ENCODE measurements at regions not wholly inside any gene's neighbourhood (a gene's known extent, or its start where the extent isn't known, plus 50 kb on each side); places are given as distances from the start of the nearest gene placed in this dataset.

GRCh38 chr12:127555071-127555470, 711.9 kb upstream of the TMEM132C start (continued):
- TF ChIP-seq CHD7 (IDR thresholded peaks at IDR 0.05; ENCODE audit: insufficient replicate concordance, low read length) (no peak), SP2 (IDR thresholded peaks at IDR 0.05; ENCODE audit: low read length) (no peak), SIX5 (IDR thresholded peaks at IDR 0.05; ENCODE audit: low read depth, low read length) (no peak), JUN (IDR thresholded peaks at IDR 0.05; ENCODE audit: low read depth, low read length) (no peak), TAF7 (optimal IDR thresholded peaks at IDR 0.05; ENCODE audit: borderline replicate concordance, low read depth, low read length) (no peak), GTF2F1 (IDR thresholded peaks at IDR 0.05; ENCODE audit: borderline replicate concordance, low read depth, low read length) (no peak), JUND (IDR thresholded peaks at IDR 0.05; ENCODE audit: low read length) (no peak), E2F6 (IDR thresholded peaks at IDR 0.05) (no peak), BACH1 (IDR thresholded peaks at IDR 0.05; ENCODE audit: low read length) (no peak), PHF8 (conservative IDR thresholded peaks at IDR 0.05; ENCODE audit: low read depth, low read length) (no peak), EZH2 (IDR thresholded peaks at IDR 0.05; ENCODE audit: low read depth, low read length, severe bottlenecking) (no peak), SP1 (IDR thresholded peaks at IDR 0.05; ENCODE audit: low read depth, low read length) (no peak)
